Stimulated activated CD8-positive, alpha-beta memory T cell treated with anti-CD3 and anti-CD28 coated beads, Interleukin-2, amount 100 ng/mL, for 1 hour (primary cell): ENCODE measurements at regions not wholly inside any gene's neighbourhood (a gene's known extent, or its start where the extent isn't known, plus 50 kb on each side); places are given as distances from the start of the nearest gene placed in this dataset.

Experiments used
- DNase-seq, 2 donors: peaks; one replicate each; pipeline ENCODE4 v3.0.0-alpha.2; 2020; ENCODE audit warnings: low read depth in 2 of 2

GRCh38 chr2:153105829-153106578 is 372.6 kb downstream of the RPRM start:
- DNase-seq: no peak

GRCh38 chr2:153101187-153101586 is 377.4 kb downstream of the RPRM start:
- DNase-seq: no peak

- no peak for DNase-seq
Measured at GRCh38 chr2:153100151-153100550, 378.4 kb downstream of the RPRM start.

GRCh38 chr2:153098073-153098472 is 379.7 kb downstream of the ARL6IP6 start:
- DNase-seq: no peak

GRCh38 chr2:153096272-153096671 is 377.9 kb downstream of the ARL6IP6 start:
- DNase-seq: no peak

- DNase-seq: no peak
Measured at GRCh38 chr2:153091344-153091743, 372.9 kb downstream of the ARL6IP6 start.

GRCh38 chr2:153079315-153079714 is 360.9 kb downstream of the ARL6IP6 start:
- no peak for DNase-seq

GRCh38 chr2:153077311-153077710 is 358.9 kb downstream of the ARL6IP6 start:
- DNase-seq: no peak

GRCh38 chr2:153074207-153074606 is 355.8 kb downstream of the ARL6IP6 start:
- no peak for DNase-seq

GRCh38 chr2:153072813-153073212 is 354.4 kb downstream of the ARL6IP6 start:
- DNase-seq: no peak

- DNase-seq: no peak
Measured at GRCh38 chr2:153072077-153072476, 353.7 kb downstream of the ARL6IP6 start.

GRCh38 chr2:153071090-153071489 is 352.7 kb downstream of the ARL6IP6 start:
- no peak for DNase-seq

GRCh38 chr2:153068915-153069314 is 350.5 kb downstream of the ARL6IP6 start:
- DNase-seq: no peak

- no peak for DNase-seq
Measured at GRCh38 chr2:153068052-153068451, 349.6 kb downstream of the ARL6IP6 start.

- no peak for DNase-seq
Measured at GRCh38 chr2:153059338-153060052, 341.1 kb downstream of the ARL6IP6 start.

GRCh38 chr2:153057743-153058142 is 339.3 kb downstream of the ARL6IP6 start:
- DNase-seq: no peak

- DNase-seq: no peak
Measured at GRCh38 chr2:153055182-153055581, 336.8 kb downstream of the ARL6IP6 start.

GRCh38 chr2:153052807-153053559 is 334.6 kb downstream of the ARL6IP6 start:
- DNase-seq: no peak

GRCh38 chr2:153047220-153047619 is 328.8 kb downstream of the ARL6IP6 start:
- DNase-seq: no peak

GRCh38 chr2:153043385-153043784 is 325.0 kb downstream of the ARL6IP6 start:
- DNase-seq: no peak

- DNase-seq: no peak
Measured at GRCh38 chr2:153028626-153029025, 310.2 kb downstream of the ARL6IP6 start.

- DNase-seq: no peak
Measured at GRCh38 chr2:153027533-153027932, 309.1 kb downstream of the ARL6IP6 start.

- DNase-seq: no peak
Measured at GRCh38 chr2:153020201-153020600, 301.8 kb downstream of the ARL6IP6 start.
